HCT116 (cell line): ENCODE measurements at regions not wholly inside any gene's neighbourhood (a gene's known extent, or its start where the extent isn't known, plus 50 kb on each side); places are given as distances from the start of the nearest gene placed in this dataset.

ENCODE experiments used
- ATF3 ChIP-seq: IDR thresholded peaks from 2 replicates; pipeline ENCODE4 v1.6.1; 2012
- EZH2phosphoT487 ChIP-seq: fragments of 200-600 bp; IDR thresholded peaks from 2 replicates; pipeline ENCODE4 v1.6.1; 2018; ENCODE audit warnings: antibody characterized with exemption, borderline replicate concordance
- JUND ChIP-seq: IDR thresholded peaks from 2 replicates; pipeline ENCODE4 v1.6.1; 2012
- POLR2A ChIP-seq: IDR thresholded peaks from 2 replicates; pipeline ENCODE4 v1.7.0; 2011; ENCODE audit warnings: borderline replicate concordance; ENCODE audit not compliant: insufficient read depth, insufficient read length; ENCODE audit errors: extremely low read depth
- POLR2AphosphoS5 ChIP-seq: IDR thresholded peaks from 2 replicates; pipeline ENCODE4 v1.6.1; 2011; ENCODE audit warnings: mild to moderate bottlenecking, low read depth, low read length, moderate library complexity
- RAD21 ChIP-seq: IDR thresholded peaks from 2 replicates; pipeline ENCODE4 v1.6.1; 2012; ENCODE audit warnings: low read depth, mild to moderate bottlenecking
- TCF7L2 ChIP-seq: IDR thresholded peaks from 2 replicates; pipeline ENCODE4 v1.7.0; 2011; ENCODE audit warnings: borderline replicate concordance, inconsistent platforms; ENCODE audit not compliant: insufficient read depth, insufficient read length; ENCODE audit errors: extremely low read depth
- YY1 ChIP-seq: IDR thresholded peaks from 2 replicates; pipeline ENCODE4 v1.6.1; 2011; ENCODE audit warnings: low read length, low read depth, moderate library complexity, mild to moderate bottlenecking; ENCODE audit not compliant: insufficient replicate concordance; ENCODE audit errors: extremely low read depth
- ZBTB33 ChIP-seq: IDR thresholded peaks from 2 replicates; pipeline ENCODE4 v1.6.1; 2011; ENCODE audit warnings: mild to moderate bottlenecking, low read length, moderate library complexity; ENCODE audit not compliant: insufficient replicate concordance; ENCODE audit errors: extremely low read depth
- ZNF274 ChIP-seq: fragments of 200-500 bp; sonication (Bioruptor generic); IDR thresholded peaks from 2 replicates; pipeline ENCODE4 v1.6.1; 2014; ENCODE audit warnings: mild to moderate bottlenecking, low read depth, low read length, inconsistent platforms
- TF ChIP-seq, protein P1 (sequence below), 3 experiments: fragments of 200-600 bp in 1 of 3; sonication (generic) in 1 of 3; IDR thresholded peaks in 2 of 3; conservative IDR thresholded peaks in 1 of 3; 2 replicates each; pipeline ENCODE4 v1.5.1; 2012 to 2017; ENCODE audit warnings: low read depth in 2 of 3, low read length in 2 of 3, antibody characterized with exemption in 1 of 3, borderline replicate concordance in 1 of 3, control low read depth in 1 of 3, mild to moderate bottlenecking in 1 of 3, mixed read lengths in 1 of 3, mixed run types in 1 of 3, moderate library complexity in 1 of 3; ENCODE audit not compliant: insufficient read depth in 1 of 3
- TF ChIP-seq, protein P2 (sequence below): IDR thresholded peaks from 2 replicates; pipeline ENCODE4 v1.6.1; 2012; ENCODE audit warnings: low read depth

GRCh38 chr14:61108496-61109141, 127.6 kb downstream of the SLC38A6 start:
- TF ChIP-seq ZNF274 (no peak), EZH2phosphoT487 (no peak), POLR2A (no peak), YY1 (no peak), POLR2AphosphoS5 (no peak), ATF3 (no peak), JUND (no peak), RAD21 (no peak), ZBTB33 (no peak), TCF7L2 (no peak)
- TF ChIP-seq, protein P1, sequence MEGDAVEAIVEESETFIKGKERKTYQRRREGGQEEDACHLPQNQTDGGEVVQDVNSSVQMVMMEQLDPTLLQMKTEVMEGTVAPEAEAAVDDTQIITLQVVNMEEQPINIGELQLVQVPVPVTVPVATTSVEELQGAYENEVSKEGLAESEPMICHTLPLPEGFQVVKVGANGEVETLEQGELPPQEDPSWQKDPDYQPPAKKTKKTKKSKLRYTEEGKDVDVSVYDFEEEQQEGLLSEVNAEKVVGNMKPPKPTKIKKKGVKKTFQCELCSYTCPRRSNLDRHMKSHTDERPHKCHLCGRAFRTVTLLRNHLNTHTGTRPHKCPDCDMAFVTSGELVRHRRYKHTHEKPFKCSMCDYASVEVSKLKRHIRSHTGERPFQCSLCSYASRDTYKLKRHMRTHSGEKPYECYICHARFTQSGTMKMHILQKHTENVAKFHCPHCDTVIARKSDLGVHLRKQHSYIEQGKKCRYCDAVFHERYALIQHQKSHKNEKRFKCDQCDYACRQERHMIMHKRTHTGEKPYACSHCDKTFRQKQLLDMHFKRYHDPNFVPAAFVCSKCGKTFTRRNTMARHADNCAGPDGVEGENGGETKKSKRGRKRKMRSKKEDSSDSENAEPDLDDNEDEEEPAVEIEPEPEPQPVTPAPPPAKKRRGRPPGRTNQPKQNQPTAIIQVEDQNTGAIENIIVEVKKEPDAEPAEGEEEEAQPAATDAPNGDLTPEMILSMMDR (IDR thresholded peaks at IDR 0.05 in 2 of 3, conservative IDR thresholded peaks at IDR 0.05 in 1 of 3; ENCODE audit: borderline replicate concordance in 1 of 3, insufficient read depth in 1 of 3, low read depth in 2 of 3, low read length in 2 of 3), result no peak
- TF ChIP-seq, protein P2, sequence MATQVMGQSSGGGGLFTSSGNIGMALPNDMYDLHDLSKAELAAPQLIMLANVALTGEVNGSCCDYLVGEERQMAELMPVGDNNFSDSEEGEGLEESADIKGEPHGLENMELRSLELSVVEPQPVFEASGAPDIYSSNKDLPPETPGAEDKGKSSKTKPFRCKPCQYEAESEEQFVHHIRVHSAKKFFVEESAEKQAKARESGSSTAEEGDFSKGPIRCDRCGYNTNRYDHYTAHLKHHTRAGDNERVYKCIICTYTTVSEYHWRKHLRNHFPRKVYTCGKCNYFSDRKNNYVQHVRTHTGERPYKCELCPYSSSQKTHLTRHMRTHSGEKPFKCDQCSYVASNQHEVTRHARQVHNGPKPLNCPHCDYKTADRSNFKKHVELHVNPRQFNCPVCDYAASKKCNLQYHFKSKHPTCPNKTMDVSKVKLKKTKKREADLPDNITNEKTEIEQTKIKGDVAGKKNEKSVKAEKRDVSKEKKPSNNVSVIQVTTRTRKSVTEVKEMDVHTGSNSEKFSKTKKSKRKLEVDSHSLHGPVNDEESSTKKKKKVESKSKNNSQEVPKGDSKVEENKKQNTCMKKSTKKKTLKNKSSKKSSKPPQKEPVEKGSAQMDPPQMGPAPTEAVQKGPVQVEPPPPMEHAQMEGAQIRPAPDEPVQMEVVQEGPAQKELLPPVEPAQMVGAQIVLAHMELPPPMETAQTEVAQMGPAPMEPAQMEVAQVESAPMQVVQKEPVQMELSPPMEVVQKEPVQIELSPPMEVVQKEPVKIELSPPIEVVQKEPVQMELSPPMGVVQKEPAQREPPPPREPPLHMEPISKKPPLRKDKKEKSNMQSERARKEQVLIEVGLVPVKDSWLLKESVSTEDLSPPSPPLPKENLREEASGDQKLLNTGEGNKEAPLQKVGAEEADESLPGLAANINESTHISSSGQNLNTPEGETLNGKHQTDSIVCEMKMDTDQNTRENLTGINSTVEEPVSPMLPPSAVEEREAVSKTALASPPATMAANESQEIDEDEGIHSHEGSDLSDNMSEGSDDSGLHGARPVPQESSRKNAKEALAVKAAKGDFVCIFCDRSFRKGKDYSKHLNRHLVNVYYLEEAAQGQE, result no peak
